ENCODE measurements at regions not wholly inside any gene's neighbourhood (a gene's known extent, or its start where the extent isn't known, plus 50 kb on each side); places are given as distances from the start of the nearest gene placed in this dataset.

- TF ChIP-seq EZH2phosphoT487 (IDR thresholded peaks at IDR 0.05; ENCODE audit: borderline replicate concordance, low read length) (no peak), CTCF (conservative IDR thresholded peaks at IDR 0.05; ENCODE audit: low read depth, low read length) (no peak), EZH2 (IDR thresholded peaks at IDR 0.05; ENCODE audit: low read length, unreplicated experiment) (no peak)
These were observed 96.2 kb upstream of the HMGN3 start for GRCh38 chr6:79330704-79331103.

All from PC-3 (cell line).